ENCODE measurements at regions not wholly inside any gene's neighbourhood (a gene's known extent, or its start where the extent isn't known, plus 50 kb on each side); places are given as distances from the start of the nearest gene placed in this dataset.
A peak's percentile ranks its signal among the peaks of the same experiment; 100 is the strongest.
"Not testable (repeated sequence)": the region's sequence is repeated elsewhere in the genome, so short reads cannot be mapped to it uniquely, and the experiment has no call there.

- DNase-seq (ENCODE audit: low read depth) = no peak
Observed at GRCh38 chr10:62589689-62590088, 214.8 kb upstream of the ADO start.

GRCh38 chr10:62590306-62590705, 214.2 kb upstream of the ADO start:
- DNase-seq (ENCODE audit: low read depth) = no peak

GRCh38 chr10:62594093-62594520, 210.4 kb upstream of the ADO start:
- DNase-seq (ENCODE audit: low read depth) = peak; percentile 39

GRCh38 chr10:62597226-62597625, 207.3 kb upstream of the ADO start:
- DNase-seq (ENCODE audit: low read depth) = no peak

GRCh38 chr10:62599161-62599560, 205.4 kb upstream of the ADO start:
- no peak for DNase-seq (ENCODE audit: low read depth)

GRCh38 chr10:62606551-62606950, 198.0 kb upstream of the ADO start:
- DNase-seq (ENCODE audit: low read depth) = not testable (repeated sequence)

- not testable (repeated sequence) for DNase-seq (ENCODE audit: low read depth)
Observed at GRCh38 chr10:62608189-62608875, 196.2 kb upstream of the ADO start.

- peak; percentile 3 for DNase-seq (ENCODE audit: low read depth)
Observed at GRCh38 chr10:62610649-62611229, 193.8 kb upstream of the ADO start.

- DNase-seq (ENCODE audit: low read depth) = no peak
Observed at GRCh38 chr10:62613424-62613823, 191.1 kb upstream of the ADO start.

GRCh38 chr10:62613859-62614258, 190.7 kb upstream of the ADO start:
- no peak for DNase-seq (ENCODE audit: low read depth)

- DNase-seq (ENCODE audit: low read depth) = no peak
Observed at GRCh38 chr10:62614389-62615157, 189.9 kb upstream of the ADO start.

- no peak for DNase-seq (ENCODE audit: low read depth)
Observed at GRCh38 chr10:62616885-62617590, 187.5 kb upstream of the ADO start.

- DNase-seq (ENCODE audit: low read depth) = no peak
Observed at GRCh38 chr10:62617652-62618051, 186.9 kb upstream of the ADO start.

GRCh38 chr10:62618054-62618453, 186.5 kb upstream of the ADO start:
- no peak for DNase-seq (ENCODE audit: low read depth)

- peak; percentile 17 for DNase-seq (ENCODE audit: low read depth)
Observed at GRCh38 chr10:62618576-62619412, 185.7 kb upstream of the ADO start.

- no peak for DNase-seq (ENCODE audit: low read depth)
Observed at GRCh38 chr10:62619413-62619738, 185.1 kb upstream of the ADO start.

- no peak for DNase-seq (ENCODE audit: low read depth)
Observed at GRCh38 chr10:62620491-62620890, 184.0 kb upstream of the ADO start.

- no peak for DNase-seq (ENCODE audit: low read depth)
Observed at GRCh38 chr10:62623223-62623622, 181.3 kb upstream of the ADO start.

- no peak for DNase-seq (ENCODE audit: low read depth)
Observed at GRCh38 chr10:62625484-62625883, 179.0 kb upstream of the ADO start.

- DNase-seq (ENCODE audit: low read depth) = no peak
Observed at GRCh38 chr10:62626079-62626478, 178.4 kb upstream of the ADO start.

- no peak for DNase-seq (ENCODE audit: low read depth)
Observed at GRCh38 chr10:62626817-62627216, 177.7 kb upstream of the ADO start.

GRCh38 chr10:62627983-62628382, 176.5 kb upstream of the ADO start:
- no peak for DNase-seq (ENCODE audit: low read depth)
